NCI-H2029 treated with DMSO at 0.1 percent for 48 hours (cell line): ENCODE measurements at regions not wholly inside any gene's neighbourhood (a gene's known extent, or its start where the extent isn't known, plus 50 kb on each side); places are given as distances from the start of the nearest gene placed in this dataset.

ENCODE experiments used
- DNase-seq: peaks from one replicate; lab custom pipeline; 2025; lab: John Stamatoyannopoulos, UW

- DNase-seq: no peak
Measured at GRCh38 chr9:10674586-10674985, 61.8 kb upstream of the PTPRD start.

GRCh38 chr9:10678010-10678409 lies 65.2 kb upstream of the PTPRD start:
- DNase-seq: no peak

GRCh38 chr9:10678790-10679189 lies 66.0 kb upstream of the PTPRD start:
- no peak for DNase-seq

- DNase-seq: no peak
Measured at GRCh38 chr9:10686943-10687342, 74.1 kb upstream of the PTPRD start.

- DNase-seq: no peak
Measured at GRCh38 chr9:10690546-10690945, 77.7 kb upstream of the PTPRD start.

DNA sequence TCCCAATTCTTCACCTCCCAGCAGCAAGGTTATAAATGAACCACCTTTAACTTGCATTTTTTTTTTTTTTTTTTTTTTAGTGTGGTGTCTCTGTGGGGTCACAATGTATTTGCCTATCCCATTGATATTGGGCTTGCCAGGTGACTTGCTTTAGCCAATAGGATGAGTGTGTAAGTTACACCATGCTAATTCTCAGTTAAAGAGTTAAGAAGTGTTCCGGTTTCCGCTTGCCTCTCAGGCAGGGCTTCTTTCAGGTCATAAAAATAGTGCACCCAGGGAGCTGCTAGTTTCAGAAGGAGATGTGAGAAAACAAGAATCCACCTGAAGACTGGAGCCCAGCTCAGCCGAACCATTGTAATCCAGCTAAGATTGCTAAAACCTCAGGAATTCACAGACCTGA lies 84.2 kb upstream of the PTPRD start:
- no peak for DNase-seq

DNA sequence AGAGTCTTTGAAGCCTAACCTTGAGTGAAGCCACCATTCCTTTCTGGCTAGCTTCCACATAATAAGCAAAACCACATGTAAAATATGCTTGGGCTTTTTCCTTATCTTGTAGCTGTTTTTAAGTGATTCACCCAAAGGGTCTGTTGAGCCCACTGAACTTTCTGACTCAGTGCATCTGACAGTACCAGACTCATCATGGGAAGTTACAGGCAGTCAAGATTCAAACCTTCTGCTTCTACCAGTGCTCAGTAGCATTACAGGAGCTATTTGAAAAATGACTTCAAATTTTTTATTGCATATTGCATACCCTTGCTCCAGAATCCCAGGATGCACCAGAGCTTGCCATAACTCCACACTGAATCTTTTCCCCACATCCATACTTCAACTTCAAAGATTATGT lies 87.5 kb upstream of the PTPRD start:
- DNase-seq: no peak

DNA sequence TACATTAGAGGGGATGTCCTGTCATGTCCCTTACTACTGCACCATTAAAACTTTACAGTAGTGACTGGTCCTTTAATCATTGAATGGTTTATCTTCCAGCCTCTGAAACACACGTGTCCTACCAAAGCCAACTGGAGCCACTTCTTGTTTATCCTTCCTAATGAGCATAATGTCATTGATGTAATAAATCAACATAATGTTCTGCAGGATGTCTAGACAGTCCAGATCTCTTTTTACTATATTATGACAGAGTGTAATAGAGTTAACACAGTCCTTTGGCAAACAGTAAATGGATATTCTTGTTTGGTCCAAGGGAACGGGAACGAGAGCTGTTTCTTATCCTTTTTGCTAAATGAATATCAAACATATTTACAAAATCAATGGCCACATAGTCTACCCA lies 88.1 kb upstream of the PTPRD start:
- no peak for DNase-seq

- DNase-seq: no peak
Measured at GRCh38 chr9:10701906-10702305, 89.1 kb upstream of the PTPRD start.

GRCh38 chr9:10703139-10703538 lies 90.3 kb upstream of the PTPRD start:
- no peak for DNase-seq

GRCh38 chr9:10704720-10705119 lies 91.9 kb upstream of the PTPRD start:
- DNase-seq: no peak

DNA sequence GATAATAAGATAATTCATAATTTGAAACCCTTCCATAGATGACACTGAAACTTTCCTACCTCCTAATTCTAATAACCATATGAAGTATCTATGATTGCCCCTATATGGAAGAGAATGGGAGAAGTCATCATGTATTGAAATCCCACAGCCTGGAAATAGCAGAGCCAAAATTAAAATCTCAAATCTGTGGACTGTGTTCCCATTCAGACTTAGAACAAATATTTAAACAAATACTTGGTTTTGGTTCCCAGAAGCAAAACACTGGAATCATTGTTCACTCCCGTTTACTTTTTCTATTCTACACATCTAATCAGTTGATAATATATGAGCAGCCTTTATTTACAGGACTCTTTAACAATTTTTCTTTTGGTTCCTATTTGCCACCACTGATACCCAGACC lies 92.6 kb upstream of the PTPRD start:
- no peak for DNase-seq

GRCh38 chr9:10706788-10707187 lies 94.0 kb upstream of the PTPRD start:
- no peak for DNase-seq

GRCh38 chr9:10721301-10721700 lies 108.5 kb upstream of the PTPRD start:
- DNase-seq: no peak

DNA sequence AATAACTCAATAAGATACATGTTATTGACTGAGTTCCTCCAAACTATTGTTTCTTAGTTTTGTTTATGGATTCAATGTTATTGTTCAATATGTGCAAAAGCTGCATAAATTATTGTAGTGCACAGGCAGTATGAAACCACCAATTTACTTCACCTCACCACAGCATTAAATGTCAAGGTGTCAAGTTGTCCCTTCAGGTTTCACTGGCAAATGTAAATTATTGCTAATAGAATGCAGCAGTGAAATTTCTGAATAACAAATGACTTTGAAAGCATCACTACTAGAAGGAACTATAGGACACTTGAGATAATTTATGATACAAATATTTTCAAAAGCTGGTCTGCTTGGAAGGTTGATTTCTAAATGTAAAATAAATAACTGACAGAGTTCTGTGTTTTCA lies 116.4 kb upstream of the PTPRD start:
- no peak for DNase-seq

DNA sequence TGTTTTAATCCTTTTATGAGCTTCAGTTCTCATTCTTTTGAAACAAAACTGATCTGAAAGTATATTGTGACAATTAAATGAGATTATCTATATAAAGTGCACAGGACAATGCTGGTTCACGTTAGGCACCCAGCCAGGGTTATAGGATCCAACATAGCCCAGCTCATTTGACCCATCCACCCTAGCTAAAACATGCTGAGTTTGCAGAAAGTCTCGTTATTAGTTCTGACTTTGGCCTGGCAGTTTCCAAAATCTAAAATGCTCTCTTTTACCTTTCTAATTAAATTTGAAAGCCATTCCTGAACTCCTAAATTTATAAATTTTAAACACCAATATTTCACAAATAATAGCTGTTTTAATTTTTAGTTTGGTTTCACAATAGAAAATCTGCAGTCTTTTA lies 131.9 kb upstream of the PTPRD start:
- DNase-seq: no peak

- no peak for DNase-seq
Measured at GRCh38 chr9:10753474-10753873, 140.7 kb upstream of the PTPRD start.

- DNase-seq: no peak
Measured at GRCh38 chr9:10764481-10764880, 151.7 kb upstream of the PTPRD start.

GRCh38 chr9:10773136-10773535 lies 160.3 kb upstream of the PTPRD start:
- DNase-seq: no peak

- DNase-seq: no peak
Measured at GRCh38 chr9:10774051-10774450, 161.2 kb upstream of the PTPRD start.

DNA sequence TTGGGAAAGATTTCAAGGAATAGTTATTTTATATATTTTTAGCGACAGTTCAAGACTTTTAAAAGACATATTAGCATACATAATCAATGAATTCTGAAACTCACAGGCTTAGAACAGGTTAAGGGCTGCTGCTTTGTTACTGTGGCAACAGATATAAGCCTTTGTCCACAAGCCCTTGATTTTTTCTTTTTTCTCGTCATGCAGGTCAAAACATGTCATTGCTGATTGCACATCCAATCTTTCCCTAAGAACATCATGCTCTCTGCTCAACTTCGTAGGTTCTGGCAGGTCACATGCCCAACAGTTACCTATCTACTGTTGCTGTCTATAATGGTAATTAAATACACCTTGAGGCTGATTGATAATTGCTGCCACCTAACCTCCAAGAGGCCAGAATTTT lies 172.5 kb upstream of the PTPRD start:
- no peak for DNase-seq

DNA sequence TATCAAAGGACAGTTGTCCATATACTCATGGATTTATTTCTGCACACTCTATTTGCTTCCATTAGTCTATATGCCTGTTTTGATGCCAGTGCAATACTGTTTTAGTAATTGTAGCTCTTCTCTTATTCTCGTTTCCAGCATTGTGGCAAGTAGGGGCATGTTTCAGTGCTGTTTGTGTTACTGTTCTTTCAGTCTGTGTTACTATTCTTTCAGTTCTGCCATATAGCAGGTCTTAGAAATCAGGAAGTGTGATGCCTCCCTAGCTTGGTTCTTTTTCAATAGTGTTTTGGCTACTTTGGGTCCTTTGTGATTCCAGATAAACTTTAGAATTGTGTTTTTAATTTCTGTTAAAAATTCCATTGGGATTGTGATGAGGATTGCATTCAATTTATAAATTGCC lies 180.5 kb upstream of the PTPRD start:
- no peak for DNase-seq

GRCh38 chr9:10804486-10804885 lies 191.7 kb upstream of the PTPRD start:
- no peak for DNase-seq

DNA sequence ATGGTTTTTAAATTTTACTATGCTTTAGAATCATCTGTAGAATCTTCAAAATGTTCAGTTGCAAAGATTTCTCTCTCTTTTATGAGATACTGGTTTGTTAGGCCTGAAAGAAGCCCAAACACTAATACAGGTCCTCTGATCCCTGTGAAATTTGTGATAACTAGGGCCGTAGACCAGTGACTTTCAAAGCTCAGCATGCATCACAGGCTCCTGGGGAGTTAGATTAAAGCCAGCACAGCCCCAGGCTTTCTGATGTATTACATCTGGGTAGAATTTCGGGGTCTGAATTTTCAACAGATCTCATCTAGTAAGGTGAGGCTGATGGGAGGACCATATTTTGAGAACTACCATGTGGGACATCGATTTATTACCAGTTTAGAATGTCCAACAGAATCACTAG lies 194.1 kb upstream of the PTPRD start:
- DNase-seq: no peak

DNA sequence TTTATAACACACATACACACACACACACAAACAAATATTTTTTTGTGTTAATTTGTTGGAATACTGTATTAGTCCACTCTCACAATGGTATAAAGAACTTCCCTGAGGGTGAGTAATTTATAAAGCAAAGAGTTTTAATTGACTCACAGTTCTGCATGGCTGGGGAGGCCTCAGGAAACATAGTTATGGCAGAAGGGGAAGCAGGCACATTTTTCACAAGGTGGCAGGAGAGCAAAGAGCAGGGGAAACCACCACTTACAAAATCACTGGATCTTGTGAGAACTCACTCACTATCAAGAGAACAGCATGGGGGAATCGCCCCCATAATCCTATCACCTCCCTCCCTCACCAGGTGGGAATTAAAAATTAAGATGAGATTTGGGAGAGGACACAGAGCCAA lies 205.4 kb upstream of the PTPRD start:
- no peak for DNase-seq
